ENCODE measurements at regions not wholly inside any gene's neighbourhood (a gene's known extent, or its start where the extent isn't known, plus 50 kb on each side); places are given as distances from the start of the nearest gene placed in this dataset.

DNA sequence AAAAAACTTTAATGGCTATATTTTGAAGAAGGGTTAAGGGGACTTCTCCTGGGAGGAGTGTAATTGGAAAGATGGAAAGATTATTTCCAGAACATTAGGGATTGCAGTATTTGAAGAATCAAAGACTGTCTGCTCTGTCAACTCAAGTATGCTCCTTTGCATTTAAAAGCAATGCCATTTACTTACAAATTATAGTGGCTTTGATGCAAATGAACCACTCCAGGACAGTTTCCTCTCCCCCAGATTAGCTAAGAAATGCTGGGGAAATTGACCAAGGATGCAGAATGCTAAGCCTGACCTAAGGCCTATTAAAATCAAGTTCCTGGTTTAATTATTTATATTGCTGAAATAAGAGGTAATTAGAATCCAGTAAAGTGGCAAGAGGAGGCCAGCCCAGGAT lies 110.5 kb upstream of the CAMK1G start:
- no peak overlapping the region for H3K4me2 ChIP-seq (ENCODE audit: low read depth, low read length, poor library complexity, severe bottlenecking)
- H3K9me2 ChIP-seq (replicated peaks; ENCODE audit: insufficient read depth, low read length): no peaks in the 10 kb centered on the region
- H3K9ac ChIP-seq (ENCODE audit: low read length): no peak overlapping the region
- H3K27me3 ChIP-seq (ENCODE audit: low read length): no peaks in the 10 kb centered on the region
- no peaks in the 10 kb centered on the region for H3K36me3 ChIP-seq (ENCODE audit: low read length)
- TF ChIP-seq CTCF (IDR thresholded peaks at IDR 0.05; ENCODE audit: insufficient read depth, low read length, poor library complexity, severe bottlenecking): no peak
- no peak for TF ChIP-seq EZH2phosphoT487 (conservative IDR thresholded peaks at IDR 0.05; ENCODE audit: low read length)
- no peak overlapping the region for H2AFZ ChIP-seq (ENCODE audit: low read depth, low read length, severe bottlenecking)
- H3K27ac ChIP-seq (ENCODE audit: low read depth, low read length): no peak overlapping the region
- H3K9me3 ChIP-seq (ENCODE audit: insufficient read depth, low read length): no peaks in the 10 kb centered on the region
- no peak overlapping the region for H3K4me3 ChIP-seq (ENCODE audit: insufficient read depth, low read length, poor library complexity, severe bottlenecking)
- H3K79me2 ChIP-seq (ENCODE audit: insufficient read depth, low read length): no peaks in the 10 kb centered on the region
- no peaks in the 10 kb centered on the region for H4K20me1 ChIP-seq (ENCODE audit: low read depth, low read length)
- no peaks in the 10 kb centered on the region for H3F3A ChIP-seq (ENCODE audit: insufficient read depth)

GRCh38 chr1:209480345-209480744 lies 103.2 kb upstream of the CAMK1G start:
- H3K27me3 ChIP-seq (ENCODE audit: low read length): no peaks in the 10 kb centered on the region
- no peak overlapping the region for H3K27ac ChIP-seq (ENCODE audit: low read depth, low read length)
- no peak overlapping the region for H3K4me3 ChIP-seq (ENCODE audit: insufficient read depth, low read length, poor library complexity, severe bottlenecking)
- no peak overlapping the region for H3K4me2 ChIP-seq (ENCODE audit: low read depth, low read length, poor library complexity, severe bottlenecking)
- H4K20me1 ChIP-seq (ENCODE audit: low read depth, low read length): no peaks in the 10 kb centered on the region
- no peaks in the 10 kb centered on the region for H3K9me3 ChIP-seq (ENCODE audit: insufficient read depth, low read length)
- H3K9me2 ChIP-seq (replicated peaks; ENCODE audit: insufficient read depth, low read length): no peaks in the 10 kb centered on the region
- no peaks in the 10 kb centered on the region for H3K36me3 ChIP-seq (ENCODE audit: low read length)
- no peaks in the 10 kb centered on the region for H3F3A ChIP-seq (ENCODE audit: insufficient read depth)
- H2AFZ ChIP-seq (ENCODE audit: low read depth, low read length, severe bottlenecking): no peak overlapping the region
- TF ChIP-seq EZH2phosphoT487 (conservative IDR thresholded peaks at IDR 0.05; ENCODE audit: low read length) (no peak), CTCF (IDR thresholded peaks at IDR 0.05; ENCODE audit: insufficient read depth, low read length, poor library complexity, severe bottlenecking) (no peak)
- H3K79me2 ChIP-seq (ENCODE audit: insufficient read depth, low read length): no peaks in the 10 kb centered on the region
- no peak overlapping the region for H3K9ac ChIP-seq (ENCODE audit: low read length)

DNA sequence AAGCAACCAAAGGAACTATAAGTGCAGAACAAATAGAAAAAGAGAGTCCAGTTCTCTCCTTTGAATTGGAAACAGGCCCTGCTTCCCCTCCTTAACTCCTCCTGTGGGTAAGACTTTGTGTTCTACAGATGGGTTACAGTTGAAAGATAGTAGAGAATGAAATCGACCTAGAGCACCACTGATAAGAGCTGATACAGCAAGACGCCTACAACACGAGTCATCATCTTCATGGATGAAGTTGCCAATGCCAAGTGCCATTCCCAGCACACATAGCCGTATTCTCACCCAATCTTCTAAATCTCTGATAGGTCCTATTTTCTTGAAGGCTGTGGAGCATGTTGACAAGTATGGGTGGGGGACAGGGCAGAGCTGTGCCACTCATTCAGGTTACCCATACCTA lies 99.8 kb upstream of the CAMK1G start:
- H3K79me2 ChIP-seq (ENCODE audit: insufficient read depth, low read length): no peaks in the 10 kb centered on the region
- no peaks in the 10 kb centered on the region for H3K27me3 ChIP-seq (ENCODE audit: low read length)
- no peaks in the 10 kb centered on the region for H3K9me2 ChIP-seq (replicated peaks; ENCODE audit: insufficient read depth, low read length)
- H3K36me3 ChIP-seq (ENCODE audit: low read length): no peaks in the 10 kb centered on the region
- no peak overlapping the region for H3K4me2 ChIP-seq (ENCODE audit: low read depth, low read length, poor library complexity, severe bottlenecking)
- H3K9me3 ChIP-seq (ENCODE audit: insufficient read depth, low read length): no peaks in the 10 kb centered on the region
- TF ChIP-seq CTCF (IDR thresholded peaks at IDR 0.05; ENCODE audit: insufficient read depth, low read length, poor library complexity, severe bottlenecking): no peak
- no peak for TF ChIP-seq EZH2phosphoT487 (conservative IDR thresholded peaks at IDR 0.05; ENCODE audit: low read length)
- no peaks in the 10 kb centered on the region for H3F3A ChIP-seq (ENCODE audit: insufficient read depth)
- no peak overlapping the region for H2AFZ ChIP-seq (ENCODE audit: low read depth, low read length, severe bottlenecking)
- no peak overlapping the region for H3K27ac ChIP-seq (ENCODE audit: low read depth, low read length)
- no peaks in the 10 kb centered on the region for H4K20me1 ChIP-seq (ENCODE audit: low read depth, low read length)
- no peak overlapping the region for H3K4me3 ChIP-seq (ENCODE audit: insufficient read depth, low read length, poor library complexity, severe bottlenecking)
- H3K9ac ChIP-seq (ENCODE audit: low read length): no peak overlapping the region

DNA sequence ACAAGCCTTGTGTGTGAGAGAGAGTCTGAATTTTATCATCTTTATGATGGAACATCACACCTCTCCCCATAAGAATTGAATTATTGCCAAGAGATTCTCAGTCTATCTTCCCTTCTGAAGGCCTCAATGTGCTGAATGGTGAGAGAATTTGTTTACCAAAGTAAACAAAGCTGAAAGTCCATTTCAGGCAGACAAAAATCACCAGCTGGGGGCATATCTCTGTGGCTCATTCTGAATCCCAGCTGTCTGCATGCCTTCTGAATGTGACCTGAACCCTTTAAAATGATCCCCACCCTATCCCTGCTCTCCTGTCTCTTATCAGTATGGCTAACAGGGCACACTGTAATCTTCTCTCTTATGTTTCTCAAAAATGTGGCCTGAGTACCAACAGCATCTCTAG lies 99.1 kb upstream of the CAMK1G start:
- no peaks in the 10 kb centered on the region for H3F3A ChIP-seq (ENCODE audit: insufficient read depth)
- no peaks in the 10 kb centered on the region for H3K79me2 ChIP-seq (ENCODE audit: insufficient read depth, low read length)
- H3K4me3 ChIP-seq (ENCODE audit: insufficient read depth, low read length, poor library complexity, severe bottlenecking): no peak overlapping the region
- no peak overlapping the region for H3K27ac ChIP-seq (ENCODE audit: low read depth, low read length)
- no peak overlapping the region for H3K9ac ChIP-seq (ENCODE audit: low read length)
- H3K4me2 ChIP-seq (ENCODE audit: low read depth, low read length, poor library complexity, severe bottlenecking): no peak overlapping the region
- H3K36me3 ChIP-seq (ENCODE audit: low read length): no peaks in the 10 kb centered on the region
- no peak overlapping the region for H2AFZ ChIP-seq (ENCODE audit: low read depth, low read length, severe bottlenecking)
- H4K20me1 ChIP-seq (ENCODE audit: low read depth, low read length): no peaks in the 10 kb centered on the region
- H3K27me3 ChIP-seq (ENCODE audit: low read length): no peaks in the 10 kb centered on the region
- no peak for TF ChIP-seq EZH2phosphoT487 (conservative IDR thresholded peaks at IDR 0.05; ENCODE audit: low read length)
- TF ChIP-seq CTCF (IDR thresholded peaks at IDR 0.05; ENCODE audit: insufficient read depth, low read length, poor library complexity, severe bottlenecking): no peak
- H3K9me2 ChIP-seq (replicated peaks; ENCODE audit: insufficient read depth, low read length): no peaks in the 10 kb centered on the region
- H3K9me3 ChIP-seq (ENCODE audit: insufficient read depth, low read length): no peaks in the 10 kb centered on the region

All from SU-DHL-6 (cell line).